ENCODE measurements at regions not wholly inside any gene's neighbourhood (a gene's known extent, or its start where the extent isn't known, plus 50 kb on each side); places are given as distances from the start of the nearest gene placed in this dataset.
A peak's percentile ranks its signal among the peaks of the same experiment; 100 is the strongest.

GRCh38 chr13:84088996-84089395, 206.7 kb upstream of the SLITRK1 start:
- DNase-seq: no peak

GRCh38 chr13:84086847-84087162, 204.5 kb upstream of the SLITRK1 start:
- no peak for DNase-seq

GRCh38 chr13:84086098-84086846, 204.0 kb upstream of the SLITRK1 start:
- DNase-seq: peak; percentile 10

- no peak for DNase-seq
Measured at GRCh38 chr13:84082462-84082861, 200.2 kb upstream of the SLITRK1 start.

- DNase-seq: no peak
Measured at GRCh38 chr13:84080748-84081530, 198.7 kb upstream of the SLITRK1 start.

- DNase-seq: no peak
Measured at GRCh38 chr13:84077271-84077670, 195.0 kb upstream of the SLITRK1 start.

- no peak for DNase-seq
Measured at GRCh38 chr13:84076280-84076679, 194.0 kb upstream of the SLITRK1 start.

GRCh38 chr13:84050536-84050935, 168.3 kb upstream of the SLITRK1 start:
- DNase-seq: no peak

GRCh38 chr13:84049443-84050219, 167.4 kb upstream of the SLITRK1 start:
- DNase-seq: no peak

- DNase-seq: no peak
Measured at GRCh38 chr13:84044805-84045204, 162.5 kb upstream of the SLITRK1 start.

GRCh38 chr13:84038001-84038400, 155.7 kb upstream of the SLITRK1 start:
- DNase-seq: no peak

- no peak for DNase-seq
Measured at GRCh38 chr13:84032116-84032515, 149.8 kb upstream of the SLITRK1 start.

GRCh38 chr13:84031120-84031519, 148.8 kb upstream of the SLITRK1 start:
- no peak for DNase-seq

GRCh38 chr13:84029396-84029795, 147.1 kb upstream of the SLITRK1 start:
- DNase-seq: no peak

- DNase-seq: no peak
Measured at GRCh38 chr13:84025824-84026223, 143.6 kb upstream of the SLITRK1 start.

- no peak for DNase-seq
Measured at GRCh38 chr13:83996415-83996814, 114.1 kb upstream of the SLITRK1 start.

GRCh38 chr13:83995930-83996329, 113.7 kb upstream of the SLITRK1 start:
- DNase-seq: no peak

GRCh38 chr13:83992566-83993358, 110.5 kb upstream of the SLITRK1 start:
- DNase-seq: no peak

- no peak for DNase-seq
Measured at GRCh38 chr13:83987394-83987793, 105.1 kb upstream of the SLITRK1 start.

GRCh38 chr13:83984793-83985192, 102.5 kb upstream of the SLITRK1 start:
- no peak for DNase-seq

GRCh38 chr13:83980331-83980730, 98.1 kb upstream of the SLITRK1 start:
- DNase-seq: no peak

- DNase-seq: no peak
Measured at GRCh38 chr13:83975655-83976165, 93.4 kb upstream of the SLITRK1 start.

GRCh38 chr13:83958531-83958930, 76.3 kb upstream of the SLITRK1 start:
- DNase-seq: no peak

Data from CD4-positive, alpha-beta T cell treated with Interleukin-12 subunit alpha and Interleukin-12 subunit beta, for 1 hour (primary cell).